B cell (primary cell): ENCODE measurements at regions not wholly inside any gene's neighbourhood (a gene's known extent, or its start where the extent isn't known, plus 50 kb on each side); places are given as distances from the start of the nearest gene placed in this dataset.

ENCODE experiments used
- ATAC-seq: fragments of 200-7000 bp; cut with Tn5 transposase; one replicate; pipeline ENCODE4 v1.10.0; 2021; ENCODE audit warnings: low read depth, mild to moderate bottlenecking, moderate number of reproducible peaks, moderate library complexity
- CTCF ChIA-PET: fragments of 350-600 bp; sonication (Branson Sonifier 250); formaldehyde crosslinking; loops from one replicate; lab custom pipeline; 2021; ENCODE audit warnings: antibody characterized with exemption, inconsistent platforms; lab: Charles Lee
- POLR2A ChIA-PET: fragments of 350-600 bp; sonication (Branson Sonifier 250); formaldehyde crosslinking; loops from one replicate; lab custom pipeline; 2021; ENCODE audit warnings: antibody characterized with exemption; lab: Charles Lee
- DNase-seq: peaks from one replicate; pipeline ENCODE4 v3.0.0; 2013
- H2AFZ ChIP-seq: 2 replicates; pipeline ENCODE4 v1.6.1; 2012; ENCODE audit warnings: mild to moderate bottlenecking, low read depth, low read length; ENCODE audit not compliant: insufficient read depth, poor library complexity, severe bottlenecking
- H3K27ac ChIP-seq, 2 donors: 1 replicate in 1 of 2; 2 replicates in 1 of 2; pipeline ENCODE4 v1.5.1; 2012 to 2013; ENCODE audit warnings: low read length in 2 of 2, mild to moderate bottlenecking in 2 of 2, moderate library complexity in 1 of 2
- H3K27me3 ChIP-seq, 4 experiments: fragments of 200-600 bp in 1 of 4; sonication (generic) in 1 of 4; replicated peaks in 1 of 4; 1 replicate in 2 of 4; 2 replicates in 2 of 4; pipeline versions ENCODE4 v1.6.1 to v1.7.0; 2013 to 2016; ENCODE audit warnings: low read length in 3 of 4, mild to moderate bottlenecking in 2 of 4, mixed read lengths in 1 of 4, moderate library complexity in 1 of 4; ENCODE audit not compliant: insufficient read depth in 4 of 4, control insufficient read depth in 3 of 4; ENCODE audit errors: control extremely low read depth in 1 of 4
- H3K36me3 ChIP-seq, 2 experiments: replicated peaks in 1 of 2; 1 replicate in 1 of 2; 2 replicates in 1 of 2; pipeline versions ENCODE4 v1.6.1 to v1.7.1; 2013; ENCODE audit warnings: low read length in 1 of 2; ENCODE audit not compliant: insufficient read depth in 2 of 2, control insufficient read depth in 1 of 2; ENCODE audit errors: control extremely low read depth in 1 of 2, extremely low read depth in 1 of 2
- H3K4me1 ChIP-seq, 2 donors: fragments of 200-600 bp in 1 of 2; sonication (generic) in 1 of 2; 1 replicate in 1 of 2; 2 replicates in 1 of 2; pipeline versions ENCODE4 v1.5.1 to v1.6.1; 2013 to 2017; ENCODE audit warnings: low read length in 2 of 2; ENCODE audit not compliant: control insufficient read depth in 2 of 2, insufficient read depth in 2 of 2
- H3K4me2 ChIP-seq: replicated peaks from 2 replicates; pipeline ENCODE3; 2012; ENCODE audit warnings: mild to moderate bottlenecking, low read depth, low read length; ENCODE audit not compliant: poor library complexity, severe bottlenecking
- H3K4me3 ChIP-seq, 5 experiments: fragments of 200-600 bp in 1 of 5; sonication (generic) in 1 of 5; 1 replicate in 3 of 5; 2 replicates in 2 of 5; pipeline versions ENCODE4 v1.5.1 to v1.7.0; 2011 to 2016; ENCODE audit warnings: low read length in 4 of 5, mild to moderate bottlenecking in 4 of 5, low read depth in 2 of 5, control low read depth in 1 of 5, moderate library complexity in 1 of 5; ENCODE audit not compliant: insufficient read depth in 1 of 5; ENCODE audit errors: control extremely low read depth in 1 of 5, extremely low read depth in 1 of 5
- H3K79me2 ChIP-seq: fragments of 200-600 bp; sonication (generic); one replicate; pipeline ENCODE4 v1.6.0; 2016; ENCODE audit warnings: low read length; ENCODE audit not compliant: control insufficient read depth, insufficient read depth
- H3K9ac ChIP-seq: fragments of 200-600 bp; sonication (generic); 2 replicates; pipeline ENCODE4 v1.6.1; 2017; ENCODE audit warnings: mild to moderate bottlenecking, low read length, moderate library complexity
- H3K9me3 ChIP-seq, 3 donors: one replicate each; pipeline versions ENCODE4 v1.6.1 to v1.7.1; 2013; ENCODE audit warnings: low read length in 2 of 3; ENCODE audit not compliant: control insufficient read depth in 2 of 3, insufficient read depth in 1 of 3; ENCODE audit errors: control extremely low read depth in 1 of 3
- H4K20me1 ChIP-seq: 2 replicates; pipeline ENCODE4 v1.6.0; 2012; ENCODE audit warnings: mild to moderate bottlenecking, low read length; ENCODE audit not compliant: insufficient read depth, control insufficient read depth, poor library complexity, severe bottlenecking
- H3K27ac Mint-ChIP-seq: one replicate; pipeline ENCODE4 v1.8.0; 2021; ENCODE audit warnings: mixed read lengths
- H3K27me3 Mint-ChIP-seq: one replicate; pipeline ENCODE4 v1.8.0; 2021; ENCODE audit warnings: mixed read lengths
- H3K4me1 Mint-ChIP-seq: one replicate; pipeline ENCODE4 v1.8.0; 2021; ENCODE audit warnings: mixed read lengths
- H3K4me3 Mint-ChIP-seq: one replicate; pipeline ENCODE4 v1.8.0; 2021; ENCODE audit warnings: mixed read lengths
- H3K9me3 Mint-ChIP-seq: one replicate; pipeline ENCODE4 v1.8.0; 2022; ENCODE audit warnings: mixed read lengths; ENCODE audit not compliant: insufficient read depth
- CTCF ChIP-seq: fragments of 200-600 bp; IDR thresholded peaks from one replicate; pipeline ENCODE4 v1.8.0; 2022; ENCODE audit warnings: antibody characterized with exemption, mild to moderate bottlenecking
- EZH2 ChIP-seq: IDR thresholded peaks from 2 replicates; pipeline ENCODE4 v1.6.1; 2012; ENCODE audit warnings: borderline replicate concordance, low read depth, mild to moderate bottlenecking, moderate library complexity, low read length; ENCODE audit not compliant: insufficient read depth, poor library complexity, severe bottlenecking
- WGBS: methylation state at CpG from one replicate; pipeline ENCODE4 v1.1.5; 2013; ENCODE audit warnings: missing lambda C conversion rate; ENCODE audit not compliant: insufficient coverage; 5-methylcytosine and 5-hydroxymethylcytosine counted together
- intact Hi-C: fragments of 100-400 bp; cut with micrococcal nuclease; formaldehyde crosslinking; loops from one replicate; pipeline ENCODE4 v1.10.0; 2022

- no peak overlapping the region for H2AFZ ChIP-seq
- H3K9me3 Mint-ChIP-seq: no peaks in the 10 kb centered on the region
- no peak overlapping the region for H3K9ac ChIP-seq
- peaks cover 37% of the 10 kb centered on the region in 2 donors for H3K4me1 ChIP-seq
- no peaks in the 10 kb centered on the region for H3K27me3 Mint-ChIP-seq
- peaks cover 0 to 6% (median 0%) of the 10 kb centered on the region in 3 donors for H3K9me3 ChIP-seq
- H3K36me3 ChIP-seq: peaks cover 0 to under 1% of the 10 kb centered on the region in 2 experiments
- H3K79me2 ChIP-seq: peaks cover 48% of the 10 kb centered on the region
- ATAC-seq (no peak), DNase-seq (no peak)
- H4K20me1 ChIP-seq: no peaks in the 10 kb centered on the region
- H3K27ac ChIP-seq: no peak overlapping the region
- TF ChIP-seq EZH2 (no peak), CTCF (no peak)
- POLR2A ChIA-PET: interaction anchor here (0.6 kb wide), 1 partner anchor 110 kb away, joined by 7 read pairs; no protein-coding TSS in a partner anchor
- H3K27me3 ChIP-seq: no peaks in the 10 kb centered on the region
- intact Hi-C loops: no loop called here
- H3K4me2 ChIP-seq: no peak overlapping the region
- 98% methylated on average over 22 of the region's 22 CpGs for WGBS
- H3K27ac Mint-ChIP-seq: peak overlapping the region; percentile 70
- peaks cover 46% of the 10 kb centered on the region for H3K4me1 Mint-ChIP-seq
- no peak overlapping the region for H3K4me3 Mint-ChIP-seq
- CTCF ChIA-PET: interaction anchor here (1.4 to 8.9 kb wide), 3 partner anchors 8 to 131 kb away, joined by 3 to 75 read pairs (median 15); partner anchors contain the start of gene FUT8
- no peak overlapping the region for H3K4me3 ChIP-seq
These were observed 131.9 kb upstream of the FUT8 start for GRCh38 chr14:65280653-65281052.
